ENCODE measurements at regions not wholly inside any gene's neighbourhood (a gene's known extent, or its start where the extent isn't known, plus 50 kb on each side); places are given as distances from the start of the nearest gene placed in this dataset.

DNA sequence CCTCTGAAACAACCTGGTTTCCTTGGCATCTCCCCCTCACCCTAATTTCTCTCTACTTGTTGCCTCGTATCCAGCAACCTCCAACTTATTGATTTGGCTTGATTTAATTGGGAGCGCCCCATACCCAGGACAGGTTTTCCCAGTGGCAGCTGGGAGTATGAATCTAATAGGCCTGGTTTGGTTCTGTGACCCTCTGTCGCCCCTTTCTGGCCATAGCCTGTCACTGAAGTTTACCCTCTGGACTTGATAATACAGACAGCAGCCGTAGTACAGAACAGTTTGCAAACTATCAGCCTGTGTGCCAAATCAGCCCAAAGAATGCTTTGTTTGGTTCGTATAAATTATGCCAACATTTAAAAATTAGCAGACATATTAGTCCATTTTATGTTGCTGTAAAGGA lies 525.1 kb upstream of the GOLIM4 start:
- no peak overlapping the region for H3K4me3 ChIP-seq (ENCODE audit: low read depth, low read length)
- peak; percentile 52 for TF ChIP-seq CTCF (conservative IDR thresholded peaks at IDR 0.05; ENCODE audit: low read depth, low read length)

GRCh38 chr3:168618827-168619470 lies 523.2 kb upstream of the GOLIM4 start:
- no peak for TF ChIP-seq CTCF (conservative IDR thresholded peaks at IDR 0.05; ENCODE audit: low read depth, low read length)
- DNase-seq (ENCODE audit: low read depth), result no peak
- no peak overlapping the region for H3K4me3 ChIP-seq (ENCODE audit: low read depth, low read length)

More for the DNA sequence above, 525.1 kb upstream of the GOLIM4 start:
- DNase-seq (ENCODE audit: low read depth), result peak; percentile 22

DNA sequence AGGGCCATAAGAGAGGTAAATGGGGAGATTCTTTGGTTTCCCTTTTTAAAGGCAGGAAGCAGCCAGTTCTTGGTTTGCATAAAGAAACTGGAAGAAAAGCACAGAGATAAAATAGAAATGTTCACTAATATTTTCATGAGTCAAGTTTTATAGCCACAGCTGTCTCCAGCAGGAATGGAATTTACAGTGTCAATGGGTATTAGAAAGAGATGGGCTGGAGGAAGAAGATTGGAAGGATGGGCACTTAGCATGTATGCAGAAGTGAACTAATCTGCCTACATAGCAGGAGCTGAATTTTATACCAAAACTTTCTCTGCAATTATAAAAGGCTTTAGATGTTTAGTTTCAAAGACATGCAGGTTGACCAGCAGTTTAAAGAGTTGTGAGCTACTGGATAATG lies 521.9 kb upstream of the GOLIM4 start:
- TF ChIP-seq CTCF (conservative IDR thresholded peaks at IDR 0.05; ENCODE audit: low read depth, low read length), result no peak
- no peak overlapping the region for H3K4me3 ChIP-seq (ENCODE audit: low read depth, low read length)
- no peak for DNase-seq (ENCODE audit: low read depth)

- DNase-seq (ENCODE audit: low read depth), result no peak
- no peak for TF ChIP-seq CTCF (conservative IDR thresholded peaks at IDR 0.05; ENCODE audit: low read depth, low read length)
- no peak overlapping the region for H3K4me3 ChIP-seq (ENCODE audit: low read depth, low read length)
Observed at GRCh38 chr3:168616915-168617314, 521.2 kb upstream of the GOLIM4 start.

DNA sequence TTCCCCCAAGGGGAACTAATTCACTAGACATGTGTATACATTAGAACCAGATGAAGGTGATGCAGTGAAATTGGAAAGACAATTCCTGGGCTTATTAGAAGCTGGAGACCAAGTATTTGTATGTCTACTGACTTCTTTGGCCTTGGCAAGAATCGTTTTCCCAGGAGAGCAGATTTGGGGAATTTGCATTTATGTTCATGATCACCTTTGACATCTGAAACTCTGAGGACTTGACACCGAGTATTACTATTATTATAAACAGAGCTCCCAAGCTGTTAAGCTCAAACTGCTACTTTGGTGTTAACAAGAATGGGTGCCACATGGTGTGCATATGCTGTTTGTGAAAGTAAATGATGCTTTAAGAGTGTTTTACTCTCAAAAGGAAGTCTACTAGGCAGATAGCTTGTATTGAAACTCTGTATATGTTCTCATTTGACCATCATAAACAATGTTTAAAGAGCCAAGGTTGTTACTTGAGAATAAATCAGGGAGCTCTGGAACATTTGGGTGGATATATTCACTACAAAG lies 519.8 kb upstream of the GOLIM4 start:
- TF ChIP-seq CTCF (conservative IDR thresholded peaks at IDR 0.05; ENCODE audit: low read depth, low read length), result no peak
- DNase-seq (ENCODE audit: low read depth), result no peak

DNA sequence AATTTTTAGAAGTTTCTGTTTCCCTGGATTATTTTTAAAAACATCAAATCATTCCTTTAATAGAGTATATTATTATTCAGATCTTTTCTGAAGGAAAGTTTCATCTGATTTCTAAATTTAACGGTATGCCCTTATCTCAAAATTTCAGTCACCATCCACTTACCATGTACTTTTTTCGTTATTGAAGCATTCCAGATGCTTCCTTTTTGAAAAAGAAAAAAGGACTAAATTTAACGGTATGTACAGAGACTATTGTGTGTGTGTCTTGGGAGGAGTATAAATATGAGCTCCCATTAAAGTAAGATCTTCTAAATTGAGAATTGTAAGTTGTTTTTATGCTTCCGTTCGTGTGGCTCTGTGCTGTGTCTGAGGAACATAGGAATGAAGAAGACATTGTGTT lies 517.4 kb upstream of the GOLIM4 start:
- no peak for TF ChIP-seq CTCF (conservative IDR thresholded peaks at IDR 0.05; ENCODE audit: low read depth, low read length)
- no peak overlapping the region for H3K4me3 ChIP-seq (ENCODE audit: low read depth, low read length)
- no peak for DNase-seq (ENCODE audit: low read depth)

More for the DNA sequence above, 519.8 kb upstream of the GOLIM4 start:
- H3K4me3 ChIP-seq (ENCODE audit: low read depth, low read length), result no peak overlapping the region

GRCh38 chr3:168612671-168613070 lies 516.9 kb upstream of the GOLIM4 start:
- no peak overlapping the region for H3K4me3 ChIP-seq (ENCODE audit: low read depth, low read length)
- no peak for DNase-seq (ENCODE audit: low read depth)
- TF ChIP-seq CTCF (conservative IDR thresholded peaks at IDR 0.05; ENCODE audit: low read depth, low read length), result no peak
